Left lung (tissue), 4 donors: ENCODE measurements at regions not wholly inside any gene's neighbourhood (a gene's known extent, or its start where the extent isn't known, plus 50 kb on each side); places are given as distances from the start of the nearest gene placed in this dataset.
A peak's percentile ranks its signal among the peaks of the same experiment; 100 is the strongest.

Experiments
- ATAC-seq: fragments of 200-7000 bp; cut with Tn5 transposase; one replicate; pipeline ENCODE4 v1.9.1; 2020; ENCODE audit warnings: moderate library complexity
- DNase-seq, 4 donors: peaks; one replicate each; pipeline ENCODE4 v3.0.0-alpha.2; 2013 to 2020
- H3K27ac ChIP-seq, 2 donors: fragments of 200-600 bp; sonication (generic) in 1 of 2; one replicate each; pipeline versions ENCODE4 v1.5.0 to v1.8.0; 2020 to 2021
- H3K27me3 ChIP-seq, 2 donors: fragments of 200-600 bp; sonication (generic) in 1 of 2; one replicate each; pipeline versions ENCODE4 v1.5.0 to v1.8.0; 2020 to 2021
- H3K36me3 ChIP-seq, 2 donors: fragments of 200-600 bp; sonication (generic) in 1 of 2; one replicate each; pipeline versions ENCODE4 v1.5.0 to v1.8.0; 2020 to 2021
- H3K4me1 ChIP-seq, 2 donors: fragments of 200-600 bp; one replicate each; pipeline ENCODE4 v1.8.0; 2021
- H3K4me3 ChIP-seq, 2 donors: fragments of 200-600 bp; sonication (generic) in 1 of 2; one replicate each; pipeline versions ENCODE4 v1.5.0 to v1.8.0; 2020 to 2021; ENCODE audit warnings: mild to moderate bottlenecking in 1 of 2
- H3K9me3 ChIP-seq, 2 donors: fragments of 200-600 bp; sonication (generic) in 1 of 2; one replicate each; pipeline versions ENCODE4 v1.5.0 to v1.8.0; 2020 to 2021
- intact Hi-C, 2 donors: fragments of 100-400 bp; cut with DNase I; formaldehyde crosslinking; loops; one replicate each; pipeline versions ENCODE4 v1.11.2 to v1.14.2; 2022
- TF ChIP-seq, protein P1 (sequence below), 2 donors: fragments of 200-600 bp; sonication (generic) in 1 of 2; IDR thresholded peaks; one replicate each; pipeline versions ENCODE4 v1.5.0 to v1.8.0; 2021; ENCODE audit warnings: antibody characterized with exemption in 2 of 2
- donor health status: DM: no; HTN: yes; CAD: no.
- donor health status: DM: no; HTN: no; CAD: no.

DNA sequence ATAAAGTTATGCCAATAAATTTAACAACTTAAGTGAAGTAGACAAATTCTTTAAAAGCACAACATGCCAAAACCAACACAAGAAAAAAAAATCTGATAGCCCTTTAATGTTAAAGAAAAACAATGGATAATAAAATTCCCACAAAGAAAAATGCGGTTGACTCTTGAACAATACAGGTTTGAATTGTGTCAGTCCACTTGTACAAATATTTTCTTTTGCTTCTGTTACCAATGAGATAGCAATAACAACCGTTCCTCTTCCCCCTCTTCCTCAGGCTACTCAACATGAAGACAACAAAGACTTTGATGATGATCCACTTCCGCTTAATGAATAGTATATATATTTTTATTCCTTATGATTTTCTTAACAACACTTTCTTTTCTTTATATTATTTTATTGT is 283.9 kb upstream of the MAN1A1 start:
- DNase-seq, result no peak
- TF ChIP-seq, protein P1, sequence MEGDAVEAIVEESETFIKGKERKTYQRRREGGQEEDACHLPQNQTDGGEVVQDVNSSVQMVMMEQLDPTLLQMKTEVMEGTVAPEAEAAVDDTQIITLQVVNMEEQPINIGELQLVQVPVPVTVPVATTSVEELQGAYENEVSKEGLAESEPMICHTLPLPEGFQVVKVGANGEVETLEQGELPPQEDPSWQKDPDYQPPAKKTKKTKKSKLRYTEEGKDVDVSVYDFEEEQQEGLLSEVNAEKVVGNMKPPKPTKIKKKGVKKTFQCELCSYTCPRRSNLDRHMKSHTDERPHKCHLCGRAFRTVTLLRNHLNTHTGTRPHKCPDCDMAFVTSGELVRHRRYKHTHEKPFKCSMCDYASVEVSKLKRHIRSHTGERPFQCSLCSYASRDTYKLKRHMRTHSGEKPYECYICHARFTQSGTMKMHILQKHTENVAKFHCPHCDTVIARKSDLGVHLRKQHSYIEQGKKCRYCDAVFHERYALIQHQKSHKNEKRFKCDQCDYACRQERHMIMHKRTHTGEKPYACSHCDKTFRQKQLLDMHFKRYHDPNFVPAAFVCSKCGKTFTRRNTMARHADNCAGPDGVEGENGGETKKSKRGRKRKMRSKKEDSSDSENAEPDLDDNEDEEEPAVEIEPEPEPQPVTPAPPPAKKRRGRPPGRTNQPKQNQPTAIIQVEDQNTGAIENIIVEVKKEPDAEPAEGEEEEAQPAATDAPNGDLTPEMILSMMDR (IDR thresholded peaks at IDR 0.05), result no peak
- Histone ChIP-seq H3K36me3 (no peaks in the 10 kb centered on the region), H3K27me3 (no peaks in the 10 kb centered on the region), H3K27ac (no peak overlapping the region), H3K4me1 (no peaks in the 10 kb centered on the region), H3K9me3 (peaks cover 0 to 8% of the 10 kb centered on the region in 2 donors), H3K4me3 (no peak overlapping the region)
- intact Hi-C loops, result no loop called here
- ATAC-seq, result no peak

DNA sequence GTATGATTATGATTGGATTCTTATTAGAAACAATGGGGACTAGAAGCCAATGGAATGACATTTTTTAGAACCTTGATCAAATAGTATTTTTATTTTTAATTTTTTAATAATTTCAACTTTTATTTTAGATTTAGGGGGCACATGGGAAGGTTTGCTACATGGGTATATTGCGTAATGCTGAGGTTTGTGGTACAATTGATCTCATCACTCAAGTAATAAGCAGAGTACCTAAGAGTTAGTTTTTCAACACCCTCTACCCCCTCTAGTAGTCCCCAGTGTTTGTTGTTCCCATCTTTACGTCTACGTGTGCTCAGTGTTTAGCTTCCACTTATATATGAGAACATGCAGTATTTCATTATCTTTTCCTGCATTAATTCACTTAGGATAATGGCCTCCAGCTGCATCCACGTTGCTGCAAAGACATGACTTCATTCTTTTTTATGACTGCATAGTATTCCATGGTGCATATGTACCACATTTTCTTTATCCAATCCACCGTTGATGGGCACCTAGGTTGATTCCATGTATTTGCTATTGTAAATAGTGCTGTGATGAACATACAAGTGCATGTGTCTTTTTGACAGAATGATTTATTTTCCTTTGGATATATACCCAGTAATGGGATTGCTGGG is 281.1 kb upstream of the MAN1A1 start:
- Histone ChIP-seq H3K27me3 (no peaks in the 10 kb centered on the region), H3K4me1 (no peaks in the 10 kb centered on the region), H3K4me3 (no peak overlapping the region), H3K27ac (no peak overlapping the region), H3K36me3 (no peaks in the 10 kb centered on the region), H3K9me3 (peaks cover 0 to 8% of the 10 kb centered on the region in 2 donors)
- DNase-seq, result no peak
- intact Hi-C loops, result no loop called here
- no peak for ATAC-seq
- TF ChIP-seq, protein P1 (IDR thresholded peaks at IDR 0.05), result no peak

DNA sequence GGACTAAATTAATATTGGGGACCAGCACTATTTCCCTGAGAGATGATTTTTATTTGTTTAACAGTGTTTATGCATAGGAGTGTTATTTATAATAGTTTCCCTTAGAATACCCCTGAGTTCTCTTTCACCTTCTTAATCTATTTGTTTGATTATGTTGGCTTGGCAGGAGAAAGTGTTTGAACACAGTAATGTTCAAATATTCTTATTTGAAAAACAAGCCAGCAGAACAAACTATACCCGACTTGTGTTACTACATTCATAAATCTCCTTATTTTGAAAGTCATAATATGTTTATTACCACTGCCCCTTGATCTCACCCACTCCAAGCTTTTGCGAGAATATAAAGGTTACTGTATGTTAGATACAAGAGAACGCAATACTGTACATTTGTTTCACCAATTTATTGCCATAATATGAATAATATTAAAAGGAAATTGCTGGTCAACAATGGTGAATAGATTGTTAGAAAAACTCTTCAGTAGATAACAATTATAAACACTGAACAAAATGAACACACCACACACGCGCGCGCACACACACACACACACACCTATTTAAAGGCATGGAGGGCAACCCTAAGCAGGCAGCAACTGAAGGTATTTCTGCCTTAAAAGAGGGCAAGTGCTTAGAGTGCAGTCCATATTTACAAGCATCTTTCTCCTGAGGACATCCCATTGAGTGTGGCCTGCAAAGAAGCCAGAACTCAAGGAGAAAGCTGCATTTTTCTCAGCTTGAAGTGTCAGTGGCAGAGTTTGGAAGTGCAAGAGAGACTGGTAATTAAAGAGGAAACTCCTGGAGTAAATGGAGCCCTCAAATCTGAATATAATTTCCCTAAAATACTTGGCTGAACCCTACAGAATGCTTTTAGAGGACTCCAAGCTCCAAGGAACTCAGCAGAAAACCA is 279.4 kb upstream of the MAN1A1 start:
- intact Hi-C loops, result no loop called here
- DNase-seq (peak in 1 of 4 donors; percentile 13), ATAC-seq (no peak)
- Histone ChIP-seq H3K27ac (no peak overlapping the region), H3K9me3 (peaks cover 0 to 8% of the 10 kb centered on the region in 2 donors), H3K4me1 (no peaks in the 10 kb centered on the region), H3K4me3 (no peak overlapping the region), H3K36me3 (no peaks in the 10 kb centered on the region), H3K27me3 (no peaks in the 10 kb centered on the region)
- TF ChIP-seq, protein P1 (IDR thresholded peaks at IDR 0.05), result no peak

DNA sequence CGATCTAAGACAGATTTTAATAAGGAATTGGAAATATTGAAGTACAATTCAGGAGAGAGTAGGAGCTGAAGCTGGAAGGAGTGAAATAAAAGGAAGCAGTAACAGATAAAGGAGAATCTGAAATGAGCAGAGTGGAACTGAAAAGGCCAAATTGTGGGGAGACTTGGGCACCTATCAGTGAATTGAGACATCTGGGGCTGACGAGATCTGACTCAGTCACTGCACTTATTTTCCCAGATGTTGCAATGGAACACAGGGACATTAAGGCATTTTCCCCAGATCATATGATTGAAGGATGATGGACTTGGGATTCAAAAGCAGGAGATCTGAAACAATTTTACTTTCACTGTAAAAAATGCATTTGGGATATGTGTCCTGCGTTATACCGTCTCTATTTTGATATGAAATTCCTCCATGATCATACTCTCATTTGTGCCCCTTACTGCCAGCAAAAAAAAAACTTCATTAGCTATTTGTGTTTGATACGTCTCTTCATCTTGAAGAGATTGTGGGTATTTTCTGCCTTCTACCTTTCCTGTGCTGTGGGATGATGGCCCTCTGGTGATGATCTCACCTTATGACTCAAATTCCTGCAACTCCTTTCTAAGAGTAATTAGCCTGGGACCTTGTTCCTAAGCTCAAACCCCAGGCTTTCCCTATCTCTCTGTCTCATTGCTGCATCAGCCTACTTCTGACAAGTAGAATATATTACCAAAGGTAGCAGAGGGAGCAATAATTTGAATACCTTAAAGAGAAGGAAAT is 278.5 kb upstream of the MAN1A1 start:
- intact Hi-C loops, result no loop called here
- H3K27me3 ChIP-seq, result no peaks in the 10 kb centered on the region
- H3K36me3 ChIP-seq, result no peaks in the 10 kb centered on the region
- H3K9me3 ChIP-seq, result peaks cover 0 to 8% of the 10 kb centered on the region in 2 donors
- TF ChIP-seq, protein P1 (IDR thresholded peaks at IDR 0.05), result no peak
- H3K4me3 ChIP-seq, result no peak overlapping the region
- H3K4me1 ChIP-seq, result no peaks in the 10 kb centered on the region
- H3K27ac ChIP-seq, result no peak overlapping the region
- DNase-seq, result no peak
- ATAC-seq, result peak; percentile 21
